Stimulated activated CD4-positive, alpha-beta T cell treated with anti-CD3 and anti-CD28 coated beads, Interleukin-1b, Interleukin-23, amount 100 ng/mL, for 1 hour (primary cell): ENCODE measurements at regions not wholly inside any gene's neighbourhood (a gene's known extent, or its start where the extent isn't known, plus 50 kb on each side); places are given as distances from the start of the nearest gene placed in this dataset.
"Not testable (repeated sequence)": the region's sequence is repeated elsewhere in the genome, so short reads cannot be mapped to it uniquely, and the experiment has no call there.

ENCODE experiments used
- DNase-seq, 2 donors: peaks; one replicate each; pipeline ENCODE4 v3.0.0-alpha.2; 2020; ENCODE audit warnings: low read depth in 2 of 2

DNA sequence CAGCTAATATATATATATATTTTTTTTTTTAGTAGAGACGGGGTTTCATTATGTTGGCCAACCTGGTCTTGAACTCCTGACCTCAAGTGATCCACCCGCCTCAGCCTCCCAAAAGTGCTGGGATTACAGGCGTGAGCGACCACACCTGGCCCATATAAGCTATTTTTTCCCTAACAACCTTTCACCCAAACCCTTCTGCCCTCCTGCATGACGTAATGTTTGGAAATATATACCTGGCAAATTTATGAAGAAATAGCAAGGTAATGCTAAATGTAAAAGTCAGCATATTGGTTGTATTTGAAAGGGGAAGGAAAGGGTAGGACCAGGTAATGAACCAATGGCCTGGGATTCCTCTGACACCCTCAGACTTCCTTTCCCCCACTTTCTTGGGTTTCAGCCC lies 325.5 kb upstream of the ARID1B start:
- DNase-seq, result no peak

DNA sequence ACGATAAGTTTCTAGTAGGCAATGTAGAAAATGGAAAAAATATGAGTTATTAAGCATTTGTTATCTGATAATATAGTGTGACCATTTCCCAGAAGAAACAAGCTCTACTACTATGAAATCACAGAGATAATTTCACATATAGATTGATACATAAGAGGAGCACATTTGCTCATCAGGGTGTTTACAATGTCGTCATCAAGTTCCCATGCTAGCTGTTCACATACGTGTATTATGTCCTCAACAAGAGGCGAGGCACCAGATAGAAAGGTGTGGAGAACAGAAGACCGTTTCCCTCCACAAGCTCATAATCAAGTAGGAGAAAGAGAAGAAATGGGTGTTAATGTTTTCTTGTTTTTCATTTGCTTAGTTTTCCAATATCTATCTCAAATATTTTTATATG lies 326.1 kb upstream of the ARID1B start:
- no peak for DNase-seq

DNA sequence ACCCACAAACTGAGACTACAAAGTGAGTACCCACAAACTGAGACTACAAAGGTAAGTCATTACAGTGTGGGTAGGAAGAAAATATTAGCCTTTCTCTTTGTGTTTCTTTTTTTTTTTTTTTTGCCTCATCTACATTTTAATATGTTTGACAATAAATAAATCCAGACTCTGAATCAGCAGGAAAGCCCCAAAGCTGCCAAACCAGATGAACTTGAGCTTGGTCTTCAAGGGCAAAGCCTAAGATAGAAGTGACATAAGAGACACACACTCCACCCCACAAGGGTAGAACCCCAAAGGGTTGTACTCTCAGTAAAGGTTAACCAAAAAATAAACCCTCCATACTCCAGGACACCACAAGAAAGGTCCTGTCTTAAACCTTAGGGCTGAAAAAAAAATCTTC lies 326.8 kb upstream of the ARID1B start:
- no peak for DNase-seq

- no peak for DNase-seq
These were observed 327.6 kb upstream of the ARID1B start for GRCh38 chr6:156449569-156449968.

DNA sequence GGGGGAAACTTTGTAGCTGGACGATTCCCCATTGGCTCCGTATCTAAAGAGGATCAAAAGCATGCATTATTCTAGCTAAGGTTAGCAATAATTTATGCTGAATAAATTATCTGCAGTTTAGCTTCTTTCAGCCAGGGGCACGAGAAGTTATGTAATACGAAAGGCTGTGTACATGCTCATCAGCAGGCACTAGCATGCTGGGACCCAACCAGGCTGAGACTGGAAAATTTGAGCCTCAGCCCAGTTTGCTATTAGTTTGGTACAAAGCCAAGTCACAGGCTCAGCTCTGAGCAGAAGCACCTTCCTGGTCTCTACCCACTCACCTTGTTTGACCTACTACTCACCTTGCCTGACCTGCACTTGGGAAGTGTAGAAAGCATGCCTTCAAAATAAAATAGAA lies 328.1 kb upstream of the ARID1B start:
- DNase-seq, result no peak

DNA sequence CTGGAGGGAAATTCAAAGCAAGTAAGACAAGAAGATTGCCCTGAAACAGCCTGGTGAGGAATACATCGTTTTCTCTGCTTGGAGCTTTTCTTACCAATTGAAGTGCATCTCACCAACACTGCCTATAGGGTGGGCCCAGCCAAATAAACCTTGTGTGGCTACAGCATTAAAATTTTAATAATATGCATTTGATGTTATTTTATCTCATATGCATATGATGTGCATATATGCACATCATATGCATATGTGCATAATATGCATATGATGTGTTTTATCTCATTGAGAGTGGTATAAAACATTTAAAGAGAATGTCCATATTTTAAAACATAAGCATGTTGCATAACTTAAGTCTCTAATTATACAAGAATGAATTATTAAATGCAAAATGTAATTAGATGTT lies 328.6 kb upstream of the ARID1B start:
- no peak for DNase-seq

- no peak for DNase-seq
These were observed 336.5 kb upstream of the ARID1B start for GRCh38 chr6:156440688-156441087.

DNA sequence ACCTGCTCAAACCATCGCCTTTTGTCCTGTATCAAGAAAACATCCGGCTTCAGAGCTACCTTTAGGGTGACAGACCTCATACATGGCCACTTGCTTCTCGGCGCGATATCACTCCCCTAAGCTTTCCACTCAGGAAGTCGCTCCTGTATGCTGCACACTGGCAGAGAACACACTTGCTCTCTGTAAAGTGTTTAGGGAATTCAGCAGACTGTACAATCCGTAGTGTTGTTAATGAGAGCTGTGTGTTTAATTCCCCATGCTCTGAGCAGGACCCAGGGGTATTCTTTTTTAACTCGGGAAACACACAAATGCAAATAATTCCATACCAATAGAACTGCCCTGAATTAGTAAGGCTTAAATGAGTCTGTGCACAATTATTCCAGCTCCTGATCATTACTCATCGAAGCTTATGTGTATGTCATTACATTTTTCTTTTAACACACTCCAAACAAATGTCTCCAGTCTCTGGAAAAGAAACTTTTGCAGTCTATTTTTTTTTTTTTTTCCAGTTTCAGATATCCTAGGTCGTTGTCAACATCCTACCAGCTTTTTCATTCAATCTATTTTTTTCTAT lies 338.7 kb upstream of the ARID1B start:
- no peak for DNase-seq

- DNase-seq, result no peak
These were observed 339.9 kb upstream of the ARID1B start for GRCh38 chr6:156437121-156437879.

DNA sequence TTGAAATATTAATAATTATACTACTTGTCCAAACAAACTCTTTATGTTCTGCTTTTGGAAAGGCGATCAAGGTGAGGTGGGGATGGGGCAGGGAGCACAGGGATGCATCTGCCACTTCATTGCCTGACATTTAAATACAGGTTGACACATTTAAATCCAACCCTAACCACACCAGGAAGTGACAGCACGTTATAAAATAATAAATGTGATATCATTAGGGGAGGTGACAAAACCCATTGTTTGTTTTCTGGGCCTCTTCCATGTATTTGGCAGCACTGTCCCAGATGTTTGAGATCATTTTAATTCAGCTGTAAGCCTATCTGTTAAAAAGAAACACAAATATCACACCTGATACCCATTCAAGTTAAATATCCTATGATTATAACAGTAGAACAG lies 342.4 kb upstream of the ARID1B start:
- no peak for DNase-seq

DNA sequence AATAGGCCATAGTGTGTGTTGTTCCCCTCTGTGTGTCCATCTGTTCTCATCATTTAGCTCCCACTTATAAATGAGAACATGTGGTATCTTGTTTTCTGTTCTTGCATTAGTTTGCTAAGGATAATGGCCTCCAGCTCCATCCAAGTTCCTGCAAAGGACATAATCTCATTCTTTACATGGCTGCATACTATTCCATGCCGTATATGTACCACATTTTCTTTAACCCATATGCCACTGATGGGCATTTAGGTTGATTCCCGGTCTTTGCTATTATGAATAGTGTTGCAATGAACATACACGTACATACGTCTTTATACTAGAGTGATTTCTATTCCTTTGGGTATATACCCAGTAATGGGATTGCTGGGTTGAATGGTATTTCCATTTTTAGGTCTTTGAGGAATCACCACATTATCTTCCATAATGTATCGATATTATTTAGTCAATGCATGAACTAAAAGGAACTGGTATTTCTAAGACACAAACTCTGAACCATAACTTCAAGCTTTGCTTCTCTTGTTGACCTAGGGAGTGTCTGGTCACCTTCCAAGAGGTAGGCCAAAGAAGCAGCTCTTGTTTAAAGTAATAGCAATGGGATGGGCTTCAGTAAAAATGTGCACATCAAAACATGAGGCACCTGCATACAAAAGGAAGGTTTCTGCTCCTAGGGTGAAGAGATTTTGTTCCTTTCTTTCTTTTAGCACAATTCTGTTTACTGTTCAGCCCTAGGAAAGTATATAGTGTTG lies 343.0 kb upstream of the ARID1B start:
- DNase-seq, result no peak

GRCh38 chr6:156432543-156432942 lies 344.6 kb upstream of the ARID1B start:
- no peak for DNase-seq

DNA sequence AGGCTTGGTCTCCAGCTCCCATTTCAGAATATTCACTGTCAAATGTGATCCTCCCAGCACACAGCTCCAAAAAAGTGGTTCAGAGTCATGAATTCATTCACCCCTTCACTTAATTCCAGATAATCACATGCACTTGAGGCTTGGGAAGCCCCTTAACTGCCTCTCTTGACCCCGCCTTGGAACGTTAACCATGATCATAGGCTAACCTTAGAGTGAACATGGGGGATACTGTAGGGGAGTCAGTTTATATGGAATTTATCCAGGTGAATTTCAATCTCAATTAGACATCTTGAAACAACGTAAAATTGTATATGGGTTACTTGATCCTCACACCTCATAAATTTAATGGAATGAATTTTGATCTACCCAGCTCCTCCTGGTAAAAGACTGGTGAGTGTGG lies 346.8 kb upstream of the ARID1B start:
- DNase-seq, result no peak

GRCh38 chr6:156427345-156427744 lies 349.8 kb upstream of the ARID1B start:
- DNase-seq, result no peak

DNA sequence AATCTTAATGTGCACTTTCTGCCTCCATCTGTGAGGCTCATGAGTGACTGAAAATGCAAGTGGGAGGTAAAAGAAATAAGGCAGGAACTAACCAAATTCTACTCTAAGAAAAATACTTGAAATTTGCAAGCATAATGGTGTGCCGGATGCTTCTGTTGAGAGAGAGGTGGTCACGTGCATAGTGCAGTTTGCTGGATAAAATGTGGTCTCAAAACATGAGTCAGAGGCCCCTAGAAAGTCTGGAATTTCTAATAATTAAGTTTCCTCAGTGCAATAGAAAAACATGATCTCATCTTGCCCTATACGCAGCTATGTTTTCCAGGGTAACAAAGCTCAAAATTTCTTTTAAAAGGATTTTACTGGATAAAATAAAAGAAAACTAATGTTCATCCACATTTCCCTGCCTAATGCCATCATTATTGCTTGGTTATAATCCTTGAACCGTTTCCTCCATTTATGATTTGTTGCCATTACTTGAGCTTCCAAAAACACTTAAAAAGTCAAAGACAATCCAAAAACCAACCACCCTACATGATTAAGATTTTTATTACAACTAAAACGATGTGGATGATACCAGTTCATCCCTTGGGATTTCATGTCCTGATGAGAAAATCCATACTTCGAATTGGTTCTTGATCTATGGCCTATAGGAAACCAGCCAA lies 351.7 kb upstream of the ARID1B start:
- no peak for DNase-seq

- DNase-seq, result no peak
These were observed 353.3 kb upstream of the ARID1B start for GRCh38 chr6:156423829-156424228.

- DNase-seq, result no peak
These were observed 354.1 kb upstream of the ARID1B start for GRCh38 chr6:156423075-156423474.

DNA sequence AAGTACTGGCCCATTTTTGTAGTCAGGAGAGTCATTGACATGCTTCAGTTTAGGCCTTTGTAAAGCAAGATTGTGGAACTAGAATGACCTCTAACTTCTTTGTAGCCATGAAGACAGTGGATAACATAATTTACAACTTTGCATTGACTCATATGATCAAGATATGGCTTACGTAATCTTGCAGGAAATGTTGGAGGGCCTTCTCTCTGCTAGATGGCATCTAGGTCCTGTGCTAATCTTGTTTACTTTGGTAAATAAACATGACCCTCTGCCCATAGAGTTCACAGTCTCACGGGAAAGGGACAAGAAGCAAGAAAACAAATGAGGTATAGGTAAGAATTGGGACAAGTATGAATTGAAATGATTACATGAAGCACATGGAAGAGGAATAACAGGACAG lies 355.2 kb upstream of the ARID1B start:
- DNase-seq, result no peak

DNA sequence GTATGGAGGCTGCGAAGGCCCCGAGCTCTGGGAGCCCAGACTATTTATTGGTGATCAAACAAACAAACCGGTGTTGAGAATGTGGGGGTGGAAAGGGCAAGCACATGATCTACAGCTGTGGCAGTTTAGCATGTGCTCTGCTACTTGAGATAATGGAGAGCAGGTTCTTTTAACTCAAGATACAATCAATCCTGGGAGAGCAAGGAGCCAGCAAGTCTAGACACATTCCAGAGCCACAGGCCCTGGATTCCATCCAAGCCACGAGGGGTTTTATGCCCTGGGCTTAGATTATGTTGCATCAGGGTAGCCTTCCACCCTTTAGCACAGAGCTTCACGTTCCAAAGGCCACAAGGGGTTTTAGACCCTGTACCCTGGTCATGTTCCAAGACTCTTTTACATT lies 355.9 kb upstream of the ARID1B start:
- DNase-seq, result not testable (repeated sequence)

DNA sequence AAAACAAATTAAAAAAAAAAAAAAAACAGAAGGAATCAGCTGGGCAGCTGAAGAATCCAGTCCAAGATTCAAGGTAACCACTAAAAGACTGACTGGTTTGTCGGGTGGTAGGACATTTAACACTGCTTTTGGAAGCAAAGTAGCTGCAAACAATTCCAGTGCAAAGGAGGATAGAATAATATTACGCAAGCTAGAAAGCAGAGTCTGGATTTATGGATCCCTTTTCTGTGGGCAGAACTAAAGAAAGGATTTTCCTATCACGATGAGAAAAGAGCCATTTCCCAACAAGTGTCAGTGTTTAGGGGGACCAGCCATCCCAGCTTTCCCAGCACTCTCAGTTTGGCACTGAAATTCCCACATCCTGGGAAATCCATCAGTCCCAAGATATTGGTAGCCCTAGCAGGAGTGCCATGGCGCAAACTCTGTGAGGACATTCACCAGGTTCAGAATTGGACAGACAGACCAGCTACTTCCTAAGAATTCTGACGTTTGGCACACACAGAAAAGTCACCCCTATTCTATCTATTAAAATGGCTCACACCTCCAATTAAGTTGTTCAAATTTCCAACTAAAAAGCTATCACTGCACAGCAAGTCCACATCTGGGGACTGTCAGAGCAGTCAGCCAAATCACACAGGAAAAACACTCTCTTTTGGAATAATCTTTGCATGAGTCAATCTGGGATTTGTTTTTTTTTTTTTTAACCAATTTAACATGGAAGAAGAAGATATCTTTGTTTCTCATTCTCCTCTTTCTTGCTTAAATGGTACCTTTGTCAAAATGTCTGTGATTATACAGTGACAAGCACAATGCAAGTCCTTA lies 356.8 kb upstream of the ARID1B start:
- no peak for DNase-seq

- no peak for DNase-seq
These were observed 357.6 kb upstream of the ARID1B start for GRCh38 chr6:156419594-156419993.

DNA sequence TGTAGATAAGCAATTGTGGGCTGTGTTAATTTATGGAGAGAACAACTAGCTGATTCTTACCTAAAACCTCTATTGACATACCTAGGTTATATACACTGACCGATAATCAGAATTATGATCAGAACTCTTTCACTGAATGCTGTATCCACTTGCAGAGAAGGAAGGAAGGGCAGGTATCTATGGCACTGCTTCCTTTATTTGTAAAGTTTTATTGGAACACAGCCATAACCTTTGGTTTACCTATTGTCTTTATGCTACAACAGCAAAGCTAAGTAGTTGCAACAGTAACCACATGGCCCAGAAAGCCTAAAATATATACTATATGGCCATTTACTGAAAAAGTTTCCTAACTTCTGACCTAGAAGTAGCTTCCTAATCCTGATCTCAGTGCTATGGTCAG lies 358.9 kb upstream of the ARID1B start:
- DNase-seq, result no peak
